Cardiac muscle cell (in vitro differentiated cells and primary cell): ENCODE measurements at regions not wholly inside any gene's neighbourhood (a gene's known extent, or its start where the extent isn't known, plus 50 kb on each side); places are given as distances from the start of the nearest gene placed in this dataset.

Experiments used
- DNase-seq, 2 donors: peaks; one replicate each; pipeline versions ENCODE4 v3.0.0 to v3.0.0-alpha.2; 2010 to 2017; ENCODE audit warnings: low read depth in 1 of 2, low spot score in 1 of 2
- H3K27ac ChIP-seq: fragments of 200-600 bp; sonication (generic); 2 replicates; pipeline ENCODE4 v1.5.1; 2016
- H3K27me3 ChIP-seq: fragments of 200-600 bp; sonication (generic); 2 replicates; pipeline ENCODE4 v1.6.0; 2016; ENCODE audit warnings: control low read depth
- H3K36me3 ChIP-seq: fragments of 200-600 bp; sonication (generic); 2 replicates; pipeline ENCODE4 v1.5.1; 2016; ENCODE audit warnings: control low read depth
- H3K4me1 ChIP-seq: fragments of 200-600 bp; sonication (generic); 2 replicates; pipeline ENCODE4 v1.8.1; 2017; ENCODE audit warnings: low read depth, mild to moderate bottlenecking, mixed run types
- H3K4me3 ChIP-seq: fragments of 200-600 bp; sonication (generic); 2 replicates; pipeline ENCODE4 v1.5.1; 2016; ENCODE audit warnings: mild to moderate bottlenecking
- H3K9me3 ChIP-seq: fragments of 200-600 bp; sonication (generic); 2 replicates; pipeline ENCODE4 v1.5.1; 2017; ENCODE audit warnings: low read depth, mild to moderate bottlenecking, control low read depth
- CTCF ChIP-seq: IDR thresholded peaks from 2 replicates; pipeline ENCODE4 v1.5.1; 2012; ENCODE audit warnings: low read depth, mild to moderate bottlenecking, low read length

- no peak for DNase-seq
- no peak overlapping the region for H3K4me3 ChIP-seq
- TF ChIP-seq CTCF: no peak
- H3K27me3 ChIP-seq: no peaks in the 10 kb centered on the region
- H3K4me1 ChIP-seq: no peaks in the 10 kb centered on the region
- H3K27ac ChIP-seq: no peak overlapping the region
- H3K9me3 ChIP-seq: no peaks in the 10 kb centered on the region
- no peaks in the 10 kb centered on the region for H3K36me3 ChIP-seq
Measured at GRCh38 chr9:23194281-23194680, 631.8 kb downstream of the ELAVL2 start.

GRCh38 chr9:23215688-23216087 is 610.4 kb downstream of the ELAVL2 start:
- TF ChIP-seq CTCF: no peak

GRCh38 chr9:23219471-23219870 is 606.6 kb downstream of the ELAVL2 start:
- H3K27ac ChIP-seq: no peak overlapping the region
- DNase-seq: no peak
- no peaks in the 10 kb centered on the region for H3K27me3 ChIP-seq
- H3K4me3 ChIP-seq: no peak overlapping the region
- H3K9me3 ChIP-seq: no peaks in the 10 kb centered on the region
- no peaks in the 10 kb centered on the region for H3K36me3 ChIP-seq
- TF ChIP-seq CTCF: no peak
- H3K4me1 ChIP-seq: no peaks in the 10 kb centered on the region

More at GRCh38 chr9:23215688-23216087, 610.4 kb downstream of the ELAVL2 start:
- Histone ChIP-seq H3K27me3 (no peaks in the 10 kb centered on the region), H3K27ac (no peak overlapping the region), H3K4me1 (no peaks in the 10 kb centered on the region), H3K9me3 (no peaks in the 10 kb centered on the region), H3K36me3 (no peaks in the 10 kb centered on the region), H3K4me3 (no peak overlapping the region)
- DNase-seq: no peak

GRCh38 chr9:23220171-23220570 is 605.9 kb downstream of the ELAVL2 start:
- H3K9me3 ChIP-seq: no peaks in the 10 kb centered on the region
- H3K27me3 ChIP-seq: no peaks in the 10 kb centered on the region
- TF ChIP-seq CTCF: no peak
- no peak overlapping the region for H3K27ac ChIP-seq
- H3K4me3 ChIP-seq: no peak overlapping the region
- DNase-seq: no peak
- no peaks in the 10 kb centered on the region for H3K4me1 ChIP-seq
- no peaks in the 10 kb centered on the region for H3K36me3 ChIP-seq

- DNase-seq: no peak
- no peaks in the 10 kb centered on the region for H3K4me1 ChIP-seq
- no peaks in the 10 kb centered on the region for H3K36me3 ChIP-seq
- TF ChIP-seq CTCF: no peak
- no peak overlapping the region for H3K27ac ChIP-seq
- H3K4me3 ChIP-seq: no peak overlapping the region
- H3K9me3 ChIP-seq: no peaks in the 10 kb centered on the region
- H3K27me3 ChIP-seq: no peaks in the 10 kb centered on the region
Measured at GRCh38 chr9:23220957-23221356, 605.1 kb downstream of the ELAVL2 start.

- Histone ChIP-seq H3K9me3 (no peaks in the 10 kb centered on the region), H3K27ac (no peak overlapping the region), H3K36me3 (no peaks in the 10 kb centered on the region), H3K4me3 (no peak overlapping the region), H3K27me3 (no peaks in the 10 kb centered on the region), H3K4me1 (no peaks in the 10 kb centered on the region)
- DNase-seq: no peak
- TF ChIP-seq CTCF: no peak
Measured at GRCh38 chr9:23229890-23230317, 596.1 kb downstream of the ELAVL2 start.
